Skeletal muscle tissue (tissue), 3 donors: ENCODE measurements at regions not wholly inside any gene's neighbourhood (a gene's known extent, or its start where the extent isn't known, plus 50 kb on each side); places are given as distances from the start of the nearest gene placed in this dataset.
"Not testable (repeated sequence)": the region's sequence is repeated elsewhere in the genome, so short reads cannot be mapped to it uniquely, and the experiment has no call there.

ENCODE experiments used
- H3K27ac ChIP-seq: one replicate; pipeline ENCODE4 v1.7.0; 2013; ENCODE audit warnings: mild to moderate bottlenecking, low read depth, low read length, inconsistent platforms
- H3K27me3 ChIP-seq, 3 donors: one replicate each; pipeline ENCODE4 v1.7.0; 2013; ENCODE audit warnings: low read length in 3 of 3; ENCODE audit not compliant: control insufficient read depth in 3 of 3, insufficient read depth in 3 of 3
- H3K36me3 ChIP-seq, 3 donors: one replicate each; pipeline ENCODE4 v1.7.0; 2013; ENCODE audit warnings: low read length in 3 of 3; ENCODE audit not compliant: control insufficient read depth in 3 of 3, insufficient read depth in 3 of 3
- H3K4me1 ChIP-seq, 3 donors: one replicate each; pipeline ENCODE4 v1.7.0; 2013; ENCODE audit warnings: low read length in 3 of 3, mild to moderate bottlenecking in 3 of 3; ENCODE audit not compliant: control insufficient read depth in 3 of 3, insufficient read depth in 3 of 3
- H3K4me3 ChIP-seq, 3 donors: one replicate each; pipeline ENCODE4 v1.7.0; 2013; ENCODE audit warnings: low read length in 3 of 3
- H3K9ac ChIP-seq, 3 donors: one replicate each; pipeline ENCODE4 v1.7.0; 2013; ENCODE audit warnings: low read length in 3 of 3, mild to moderate bottlenecking in 3 of 3, moderate library complexity in 2 of 3, low read depth in 1 of 3
- H3K9me3 ChIP-seq, 3 donors: one replicate each; pipeline ENCODE4 v1.7.0; 2013; ENCODE audit warnings: low read length in 3 of 3; ENCODE audit not compliant: control insufficient read depth in 3 of 3
- donor health status: Osteomylitis.

GRCh38 chr11:37306563-37306962 lies 708.5 kb upstream of the RAG2 start:
- Histone ChIP-seq H3K4me3 (no peak overlapping the region), H3K27ac (no peak overlapping the region), H3K4me1 (no peaks in the 10 kb centered on the region), H3K36me3 (no peaks in the 10 kb centered on the region), H3K27me3 (no peaks in the 10 kb centered on the region), H3K9ac (no peak overlapping the region), H3K9me3 (peaks cover 0 to 1% (median 0%) of the 10 kb centered on the region in 3 donors)

DNA sequence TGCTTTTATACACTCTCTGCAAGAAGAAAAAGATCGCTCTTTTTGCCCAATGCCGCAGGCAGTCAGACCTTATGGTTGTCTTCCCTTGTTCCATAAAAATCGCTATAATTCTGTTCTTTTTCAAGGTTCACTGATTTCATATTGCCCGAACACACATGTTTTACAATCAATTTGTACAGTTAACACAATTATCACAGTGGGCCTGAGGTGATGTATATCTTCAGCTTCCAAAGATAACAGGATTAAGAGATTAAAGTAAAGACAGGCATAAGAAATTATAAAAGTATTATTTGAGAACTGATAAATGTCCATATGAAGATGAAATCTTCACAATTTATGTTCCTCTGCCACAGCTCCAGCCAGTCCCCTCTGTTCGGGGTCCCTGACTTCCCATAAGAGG lies 703.4 kb upstream of the RAG2 start:
- H3K36me3 ChIP-seq, H3K9ac ChIP-seq, H3K4me1 ChIP-seq, H3K9me3 ChIP-seq, H3K4me3 ChIP-seq, H3K27ac ChIP-seq, H3K27me3 ChIP-seq: not testable (repeated sequence)

- Histone ChIP-seq H3K9me3 (peaks cover 0 to 2% (median 0%) of the 10 kb centered on the region in 3 donors), H3K4me1 (no peaks in the 10 kb centered on the region), H3K9ac (no peak overlapping the region)
Measured at GRCh38 chr11:37298173-37298572, 700.1 kb upstream of the RAG2 start.

GRCh38 chr11:37286890-37287289 lies 688.9 kb upstream of the RAG2 start:
- H3K4me1 ChIP-seq = no peaks in the 10 kb centered on the region
- no peaks in the 10 kb centered on the region for H3K36me3 ChIP-seq
- H3K9ac ChIP-seq = no peak overlapping the region
- H3K9me3 ChIP-seq = no peaks in the 10 kb centered on the region
- H3K27ac ChIP-seq = no peak overlapping the region
- no peaks in the 10 kb centered on the region for H3K27me3 ChIP-seq
- no peak overlapping the region for H3K4me3 ChIP-seq

More at GRCh38 chr11:37298173-37298572, 700.1 kb upstream of the RAG2 start:
- H3K36me3 ChIP-seq = no peaks in the 10 kb centered on the region
- no peak overlapping the region for H3K4me3 ChIP-seq
- H3K27ac ChIP-seq = no peak overlapping the region
- H3K27me3 ChIP-seq = no peaks in the 10 kb centered on the region

GRCh38 chr11:37282367-37282766 lies 684.3 kb upstream of the RAG2 start:
- H3K4me3 ChIP-seq = no peak overlapping the region
- no peak overlapping the region for H3K9ac ChIP-seq
- H3K36me3 ChIP-seq = no peaks in the 10 kb centered on the region
- H3K27me3 ChIP-seq = no peaks in the 10 kb centered on the region
- no peaks in the 10 kb centered on the region for H3K9me3 ChIP-seq
- H3K27ac ChIP-seq = no peak overlapping the region
- H3K4me1 ChIP-seq = no peaks in the 10 kb centered on the region

- Histone ChIP-seq H3K27ac (no peak overlapping the region), H3K9me3 (no peaks in the 10 kb centered on the region), H3K4me3 (no peak overlapping the region), H3K36me3 (no peaks in the 10 kb centered on the region), H3K9ac (no peak overlapping the region), H3K27me3 (no peaks in the 10 kb centered on the region), H3K4me1 (no peaks in the 10 kb centered on the region)
Measured at GRCh38 chr11:37280200-37280599, 682.2 kb upstream of the RAG2 start.

DNA sequence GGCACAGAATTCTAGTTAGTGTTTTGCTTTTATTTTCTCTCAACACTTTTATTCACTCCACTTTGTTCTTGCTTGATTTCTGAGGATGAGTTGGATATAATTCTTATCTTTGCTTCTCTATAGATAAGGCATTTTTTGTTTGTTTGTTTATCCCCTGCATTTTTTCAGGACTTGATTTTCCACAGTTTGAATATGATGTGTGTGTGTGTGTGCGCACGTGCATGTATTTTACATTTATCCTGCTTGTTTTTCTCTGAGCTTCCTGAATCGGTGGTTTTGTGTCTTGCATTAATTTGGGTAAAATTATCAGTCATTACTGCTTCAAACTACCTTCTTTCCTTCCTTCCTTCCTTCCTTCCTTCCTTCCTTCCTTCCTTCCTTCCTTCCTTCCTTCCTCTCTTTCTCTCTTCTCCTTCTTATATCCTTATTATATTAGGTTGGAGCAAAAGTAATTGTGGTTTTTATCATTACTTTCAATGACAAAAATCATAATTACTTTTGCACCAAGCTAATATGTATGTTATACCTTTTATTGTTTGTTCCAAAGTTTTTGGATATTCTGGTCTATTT lies 679.9 kb upstream of the RAG2 start:
- Histone ChIP-seq H3K9me3 (no peaks in the 10 kb centered on the region), H3K27me3 (no peaks in the 10 kb centered on the region), H3K9ac (no peak overlapping the region), H3K36me3 (no peaks in the 10 kb centered on the region), H3K27ac (no peak overlapping the region), H3K4me1 (no peaks in the 10 kb centered on the region), H3K4me3 (no peak overlapping the region)

- Histone ChIP-seq H3K27ac (no peak overlapping the region), H3K9ac (no peak overlapping the region), H3K27me3 (no peaks in the 10 kb centered on the region), H3K9me3 (no peaks in the 10 kb centered on the region), H3K4me3 (no peak overlapping the region), H3K36me3 (no peaks in the 10 kb centered on the region), H3K4me1 (no peaks in the 10 kb centered on the region)
Measured at GRCh38 chr11:37264783-37265182, 666.7 kb upstream of the RAG2 start.

DNA sequence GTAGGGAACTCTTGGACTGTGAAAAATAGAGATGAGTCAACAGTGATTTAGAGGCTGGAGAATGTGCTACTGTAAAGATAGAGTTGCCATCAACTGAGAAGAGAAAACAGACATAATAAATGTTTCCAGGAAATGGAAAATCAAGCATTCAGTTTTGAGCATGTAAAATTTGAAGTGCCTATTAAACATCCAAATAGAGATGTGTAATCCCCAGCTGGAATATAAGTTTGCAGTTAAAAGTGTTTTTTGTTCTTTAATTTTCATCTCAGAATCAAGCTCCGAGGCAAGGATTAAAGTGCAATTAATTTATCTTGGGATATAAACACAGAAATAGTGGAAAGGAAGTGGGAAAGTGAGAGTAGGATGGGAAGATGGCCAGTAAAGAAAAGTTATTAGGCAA lies 666.0 kb upstream of the RAG2 start:
- Histone ChIP-seq H3K27me3 (no peaks in the 10 kb centered on the region), H3K36me3 (no peaks in the 10 kb centered on the region), H3K27ac (no peak overlapping the region), H3K9me3 (no peaks in the 10 kb centered on the region), H3K4me3 (no peak overlapping the region), H3K9ac (no peak overlapping the region), H3K4me1 (no peaks in the 10 kb centered on the region)

GRCh38 chr11:37263467-37263866 lies 665.4 kb upstream of the RAG2 start:
- not testable (repeated sequence) for H3K4me1 ChIP-seq, H3K36me3 ChIP-seq, H3K9me3 ChIP-seq, H3K9ac ChIP-seq, H3K27ac ChIP-seq, H3K4me3 ChIP-seq, H3K27me3 ChIP-seq

- Histone ChIP-seq H3K9me3 (no peaks in the 10 kb centered on the region), H3K36me3 (no peaks in the 10 kb centered on the region), H3K27me3 (no peaks in the 10 kb centered on the region), H3K4me1 (no peaks in the 10 kb centered on the region), H3K9ac (no peak overlapping the region), H3K4me3 (no peak overlapping the region), H3K27ac (no peak overlapping the region)
Measured at GRCh38 chr11:37259734-37260133, 661.7 kb upstream of the RAG2 start.
